Mucosa of descending colon (tissue), 3 donors: ENCODE measurements at regions not wholly inside any gene's neighbourhood (a gene's known extent, or its start where the extent isn't known, plus 50 kb on each side); places are given as distances from the start of the nearest gene placed in this dataset.

Experiments
- ATAC-seq: fragments of 200-7000 bp; cut with Tn5 transposase; one replicate; pipeline ENCODE4 v1.9.1; 2020; ENCODE audit warnings: mild to moderate bottlenecking, moderate library complexity
- DNase-seq, 3 donors: peaks; one replicate each; pipeline ENCODE4 v3.0.0-alpha.2; 2020
- H3K36me3 ChIP-seq: fragments of 200-600 bp; one replicate; pipeline ENCODE4 v1.8.0; 2021; ENCODE audit warnings: low read depth, mild to moderate bottlenecking
- H3K4me1 ChIP-seq: fragments of 200-600 bp; one replicate; pipeline ENCODE4 v1.8.0; 2021; ENCODE audit warnings: low read depth, mild to moderate bottlenecking
- H3K4me3 ChIP-seq: fragments of 200-600 bp; one replicate; pipeline ENCODE4 v1.8.0; 2021; ENCODE audit warnings: mild to moderate bottlenecking
- H3K9me3 ChIP-seq: fragments of 200-600 bp; one replicate; pipeline ENCODE4 v1.8.0; 2021; ENCODE audit warnings: mild to moderate bottlenecking
- CTCF ChIP-seq: fragments of 200-600 bp; IDR thresholded peaks from one replicate; pipeline ENCODE4 v1.8.0; 2022; ENCODE audit warnings: antibody characterized with exemption, mild to moderate bottlenecking
- intact Hi-C, 2 donors: fragments of 100-400 bp; cut with DNase I in 1 of 2; cut with micrococcal nuclease in 1 of 2; formaldehyde crosslinking; loops; one replicate each; pipeline versions ENCODE4 v1.11.0 to v1.11.1; 2022; cut with DNase I, micrococcal nuclease
- donor health status: DM: no; HTN: no; CAD: no; lungs with moderate emphysema.
- donor health status: DM: no; HTN: no; CAD: no.
- donor health status: DM: no; HTN: yes; CAD: no.

GRCh38 chr2:240302933-240303595, 132.4 kb upstream of the GPC1 start:
- no peaks in the 10 kb centered on the region for H3K9me3 ChIP-seq
- no peak for TF ChIP-seq CTCF
- DNase-seq: no peak
- intact Hi-C loops: no loop called here
- H3K4me3 ChIP-seq: no peak overlapping the region
- no peak for ATAC-seq
- H3K4me1 ChIP-seq: no peaks in the 10 kb centered on the region
- H3K36me3 ChIP-seq: no peaks in the 10 kb centered on the region

- no peaks in the 10 kb centered on the region for H3K9me3 ChIP-seq
- H3K4me3 ChIP-seq: no peak overlapping the region
- no peaks in the 10 kb centered on the region for H3K36me3 ChIP-seq
- no peak for ATAC-seq
- intact Hi-C loops: no loop called here
- TF ChIP-seq CTCF: no peak
- no peaks in the 10 kb centered on the region for H3K4me1 ChIP-seq
- no peak for DNase-seq
These were observed 131.3 kb upstream of the GPC1 start for GRCh38 chr2:240303896-240304745.

- Histone ChIP-seq H3K36me3 (no peaks in the 10 kb centered on the region), H3K4me3 (no peak overlapping the region), H3K4me1 (no peaks in the 10 kb centered on the region), H3K9me3 (no peaks in the 10 kb centered on the region)
- DNase-seq (no peak), ATAC-seq (no peak)
- intact Hi-C loops: no loop called here
- TF ChIP-seq CTCF: no peak
These were observed 130.7 kb upstream of the GPC1 start for GRCh38 chr2:240304746-240305161.

GRCh38 chr2:240305369-240305962, 130.0 kb upstream of the GPC1 start:
- DNase-seq (no peak), ATAC-seq (no peak)
- Histone ChIP-seq H3K4me3 (no peak overlapping the region), H3K36me3 (no peaks in the 10 kb centered on the region), H3K9me3 (no peaks in the 10 kb centered on the region), H3K4me1 (no peaks in the 10 kb centered on the region)
- intact Hi-C loops: no loop called here
- TF ChIP-seq CTCF: no peak

- Histone ChIP-seq H3K36me3 (no peaks in the 10 kb centered on the region), H3K9me3 (no peaks in the 10 kb centered on the region), H3K4me1 (no peaks in the 10 kb centered on the region), H3K4me3 (no peak overlapping the region)
- DNase-seq: no peak
- ATAC-seq: no peak
- intact Hi-C loops: no loop called here
- no peak for TF ChIP-seq CTCF
These were observed 129.3 kb upstream of the GPC1 start for GRCh38 chr2:240306185-240306584.
